ENCODE measurements at regions not wholly inside any gene's neighbourhood (a gene's known extent, or its start where the extent isn't known, plus 50 kb on each side); places are given as distances from the start of the nearest gene placed in this dataset.

DNA sequence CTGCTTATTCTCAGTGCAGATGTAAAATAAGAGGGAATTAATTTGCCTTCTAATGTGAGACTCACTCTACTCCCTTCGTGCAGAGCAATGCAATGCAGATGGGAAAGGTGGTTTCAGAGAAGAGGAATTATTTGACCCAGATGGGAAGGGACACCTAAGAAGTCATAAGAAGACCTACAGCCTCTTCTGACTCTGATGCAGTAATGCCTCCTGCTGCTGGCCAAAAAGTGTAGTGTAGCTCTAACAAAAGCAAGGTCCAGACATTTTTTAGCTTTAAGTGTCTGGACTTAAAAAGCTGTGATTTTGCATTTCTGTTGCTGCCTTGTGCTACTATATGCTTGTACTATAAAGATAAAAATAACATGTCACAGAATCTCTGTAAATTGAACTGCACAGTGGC, 501.4 kb downstream of the TTLL7 start:
- TF ChIP-seq, protein P1, sequence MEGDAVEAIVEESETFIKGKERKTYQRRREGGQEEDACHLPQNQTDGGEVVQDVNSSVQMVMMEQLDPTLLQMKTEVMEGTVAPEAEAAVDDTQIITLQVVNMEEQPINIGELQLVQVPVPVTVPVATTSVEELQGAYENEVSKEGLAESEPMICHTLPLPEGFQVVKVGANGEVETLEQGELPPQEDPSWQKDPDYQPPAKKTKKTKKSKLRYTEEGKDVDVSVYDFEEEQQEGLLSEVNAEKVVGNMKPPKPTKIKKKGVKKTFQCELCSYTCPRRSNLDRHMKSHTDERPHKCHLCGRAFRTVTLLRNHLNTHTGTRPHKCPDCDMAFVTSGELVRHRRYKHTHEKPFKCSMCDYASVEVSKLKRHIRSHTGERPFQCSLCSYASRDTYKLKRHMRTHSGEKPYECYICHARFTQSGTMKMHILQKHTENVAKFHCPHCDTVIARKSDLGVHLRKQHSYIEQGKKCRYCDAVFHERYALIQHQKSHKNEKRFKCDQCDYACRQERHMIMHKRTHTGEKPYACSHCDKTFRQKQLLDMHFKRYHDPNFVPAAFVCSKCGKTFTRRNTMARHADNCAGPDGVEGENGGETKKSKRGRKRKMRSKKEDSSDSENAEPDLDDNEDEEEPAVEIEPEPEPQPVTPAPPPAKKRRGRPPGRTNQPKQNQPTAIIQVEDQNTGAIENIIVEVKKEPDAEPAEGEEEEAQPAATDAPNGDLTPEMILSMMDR (IDR thresholded peaks at IDR 0.05) = no peak
- TF ChIP-seq POLR2A (IDR thresholded peaks at IDR 0.05) = no peak
